ENCODE measurements at regions not wholly inside any gene's neighbourhood (a gene's known extent, or its start where the extent isn't known, plus 50 kb on each side); places are given as distances from the start of the nearest gene placed in this dataset.
A peak's percentile ranks its signal among the peaks of the same experiment; 100 is the strongest.
"Not testable (repeated sequence)": the region's sequence is repeated elsewhere in the genome, so short reads cannot be mapped to it uniquely, and the experiment has no call there.

DNA sequence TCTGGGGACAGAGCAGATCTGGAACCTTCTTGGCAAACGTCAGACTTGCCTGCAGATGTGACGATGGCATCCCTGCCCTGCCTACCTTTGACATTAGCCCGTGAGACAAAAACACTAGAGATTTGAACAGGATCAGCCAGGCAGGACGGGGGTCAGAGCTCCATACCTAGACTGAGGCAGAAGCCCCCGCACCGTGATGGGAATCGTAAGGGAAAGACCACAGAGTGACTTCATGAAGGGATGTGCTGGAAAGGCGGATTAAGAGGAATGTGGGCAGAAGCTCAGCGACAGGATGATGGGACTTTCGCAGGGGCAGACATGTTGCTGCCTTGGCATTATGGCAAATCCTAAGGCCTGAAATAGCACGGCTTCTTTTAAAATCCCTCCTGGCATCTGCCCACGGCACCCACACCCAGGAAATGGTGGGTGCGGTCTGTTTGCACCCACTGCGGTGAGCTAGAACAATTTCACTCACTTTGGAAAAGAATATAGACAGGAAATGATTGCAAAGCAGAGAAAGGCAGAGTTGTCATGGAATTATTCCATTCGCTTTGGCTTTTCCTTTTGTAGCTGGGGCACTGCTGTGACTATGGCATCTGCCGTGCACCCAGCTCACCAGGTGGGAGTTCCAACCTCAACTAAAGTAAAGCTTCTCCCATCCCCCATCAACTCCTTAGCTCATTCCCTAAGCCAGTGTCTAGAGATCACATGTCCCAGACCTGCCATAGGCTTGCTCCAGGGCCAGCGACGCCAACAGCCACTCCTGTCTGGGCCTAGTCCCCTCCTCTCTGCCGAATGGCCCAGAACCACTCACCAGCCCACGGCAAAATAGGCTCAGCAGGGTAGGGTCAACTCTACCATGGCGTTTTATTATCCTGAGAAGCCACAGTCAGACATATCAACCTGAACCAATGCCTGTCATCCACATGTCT is 112.7 kb upstream of the NPAS2 start:
- H3K9me3 Mint-ChIP-seq = no peaks in the 10 kb centered on the region
- no peak overlapping the region for H3K27ac Mint-ChIP-seq
- H3K4me3 Mint-ChIP-seq = peak overlapping the region; percentile 51
- H3K36me3 Mint-ChIP-seq = no peaks in the 10 kb centered on the region
- H3K4me1 Mint-ChIP-seq = peaks cover 54% of the 10 kb centered on the region
- no peaks in the 10 kb centered on the region for H3K27me3 Mint-ChIP-seq

DNA sequence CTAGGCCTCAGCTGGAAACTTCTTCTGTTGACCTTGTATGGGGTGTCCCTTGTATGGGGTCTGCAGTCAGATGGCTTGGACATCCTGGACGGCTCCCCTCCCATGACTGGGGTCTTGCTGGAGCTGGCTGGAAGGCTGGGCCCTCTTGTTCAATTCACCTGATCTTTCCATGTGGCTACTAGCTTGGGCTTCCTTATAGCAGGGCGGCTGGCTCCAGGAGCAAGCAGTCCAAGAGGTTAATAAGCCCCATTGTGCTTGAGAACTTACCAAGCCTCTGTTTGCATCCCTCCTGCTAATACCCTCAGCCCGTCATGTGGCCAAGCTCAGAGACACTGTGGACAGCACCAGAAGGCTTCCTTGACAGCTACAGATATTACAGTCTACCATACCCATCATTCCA is 111.6 kb upstream of the NPAS2 start:
- Mint-ChIP-seq H3K4me1 (peaks cover 47% of the 10 kb centered on the region), H3K4me3 (no peak overlapping the region), H3K9me3 (no peaks in the 10 kb centered on the region), H3K36me3 (no peaks in the 10 kb centered on the region), H3K27ac (peak overlapping the region; percentile 68), H3K27me3 (no peaks in the 10 kb centered on the region)

DNA sequence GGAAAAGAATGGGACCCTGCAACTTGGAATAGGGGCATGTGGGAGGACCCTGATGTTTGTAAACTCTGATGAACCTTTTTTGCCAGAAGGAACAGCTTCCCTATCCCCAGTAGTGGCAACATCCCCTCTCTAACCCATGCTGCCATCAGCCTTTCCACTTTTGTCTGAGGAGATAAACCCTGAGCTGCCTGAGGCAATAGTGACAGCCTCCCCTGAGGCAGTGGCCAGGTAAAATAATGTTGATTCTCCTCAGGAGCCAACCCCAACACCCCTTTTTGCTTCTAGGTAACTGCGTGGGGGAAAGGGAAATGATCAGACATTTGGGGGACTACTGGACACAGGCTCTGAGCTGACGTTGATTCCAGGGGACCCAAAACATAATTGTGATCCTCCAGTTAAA is 106.8 kb upstream of the NPAS2 start:
- Mint-ChIP-seq H3K36me3 (no peaks in the 10 kb centered on the region), H3K4me1 (peaks cover 5% of the 10 kb centered on the region), H3K4me3 (no peak overlapping the region), H3K27ac (no peak overlapping the region), H3K27me3 (no peaks in the 10 kb centered on the region), H3K9me3 (no peaks in the 10 kb centered on the region)

DNA sequence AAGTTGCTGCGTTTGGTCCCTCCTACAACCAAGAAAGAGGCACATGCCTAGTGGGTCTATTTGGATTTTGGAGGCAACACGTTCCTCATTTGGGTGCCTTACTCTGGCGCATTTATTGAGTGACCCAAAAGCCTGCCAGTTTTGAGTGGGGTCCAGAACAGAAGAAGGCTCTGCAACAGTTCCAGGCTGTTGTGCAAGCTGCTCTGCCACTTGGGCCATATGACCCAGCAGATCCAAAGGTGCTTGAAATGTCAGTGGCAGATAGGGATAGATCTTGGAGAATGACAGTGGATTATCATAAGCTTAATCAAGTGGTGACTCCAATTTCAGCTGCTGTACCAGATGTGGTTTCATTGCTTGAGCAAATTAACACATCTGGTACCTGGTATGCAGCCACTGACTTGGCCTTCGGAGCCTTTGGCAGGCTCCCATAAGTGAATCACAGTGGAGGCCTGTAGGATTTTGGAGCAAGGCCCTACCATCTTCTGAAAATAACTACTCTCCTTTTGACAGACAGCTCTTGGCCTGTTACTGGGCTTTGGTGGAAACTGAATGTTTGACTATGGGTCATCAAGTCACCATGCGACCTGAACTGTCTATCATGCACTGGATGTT is 105.4 kb upstream of the NPAS2 start:
- H3K27ac Mint-ChIP-seq, H3K9me3 Mint-ChIP-seq, H3K4me3 Mint-ChIP-seq, H3K36me3 Mint-ChIP-seq, H3K4me1 Mint-ChIP-seq, H3K27me3 Mint-ChIP-seq: not testable (repeated sequence)

DNA sequence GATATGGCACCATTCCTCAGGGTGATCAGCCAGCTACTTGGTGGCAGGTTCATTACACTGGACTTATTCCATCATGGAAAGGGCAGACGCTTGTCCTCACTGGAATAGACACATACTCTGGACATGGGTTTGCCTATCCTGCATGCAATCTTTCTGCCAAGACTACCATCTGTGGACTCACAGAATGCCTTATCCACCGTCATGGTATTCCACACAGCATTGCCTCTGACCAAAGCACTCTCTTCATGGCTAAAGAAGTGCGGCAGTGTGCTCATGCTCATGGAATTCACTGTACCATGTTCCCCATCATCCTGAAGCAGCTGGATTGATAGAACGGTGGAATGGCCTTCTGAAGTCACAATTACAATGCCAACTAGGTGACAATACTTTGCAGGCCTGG is 104.1 kb upstream of the NPAS2 start:
- H3K27ac Mint-ChIP-seq, H3K4me3 Mint-ChIP-seq, H3K36me3 Mint-ChIP-seq, H3K4me1 Mint-ChIP-seq, H3K27me3 Mint-ChIP-seq, H3K9me3 Mint-ChIP-seq: not testable (repeated sequence)

DNA sequence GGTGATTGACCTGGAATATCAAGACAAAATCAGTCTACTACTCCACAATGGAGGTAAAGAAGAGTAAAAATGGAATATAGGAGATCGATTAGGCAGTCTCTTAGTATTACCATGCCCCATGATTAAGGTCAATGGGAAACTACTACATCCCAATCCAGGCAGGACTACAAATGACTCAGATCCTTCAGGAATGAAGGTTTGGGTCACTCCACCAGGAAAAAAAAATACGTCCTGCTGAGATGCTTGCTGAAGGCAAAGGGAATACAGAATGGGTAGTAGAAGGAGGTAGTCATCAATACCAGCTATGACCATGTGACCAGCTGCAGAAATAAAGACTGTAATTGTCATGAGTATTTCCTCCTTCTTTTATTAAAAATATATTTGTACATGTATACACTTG is 103.4 kb upstream of the NPAS2 start:
- Mint-ChIP-seq H3K27ac (no peak overlapping the region), H3K27me3 (no peaks in the 10 kb centered on the region), H3K36me3 (no peaks in the 10 kb centered on the region), H3K4me3 (no peak overlapping the region), H3K9me3 (no peaks in the 10 kb centered on the region), H3K4me1 (no peaks in the 10 kb centered on the region)

DNA sequence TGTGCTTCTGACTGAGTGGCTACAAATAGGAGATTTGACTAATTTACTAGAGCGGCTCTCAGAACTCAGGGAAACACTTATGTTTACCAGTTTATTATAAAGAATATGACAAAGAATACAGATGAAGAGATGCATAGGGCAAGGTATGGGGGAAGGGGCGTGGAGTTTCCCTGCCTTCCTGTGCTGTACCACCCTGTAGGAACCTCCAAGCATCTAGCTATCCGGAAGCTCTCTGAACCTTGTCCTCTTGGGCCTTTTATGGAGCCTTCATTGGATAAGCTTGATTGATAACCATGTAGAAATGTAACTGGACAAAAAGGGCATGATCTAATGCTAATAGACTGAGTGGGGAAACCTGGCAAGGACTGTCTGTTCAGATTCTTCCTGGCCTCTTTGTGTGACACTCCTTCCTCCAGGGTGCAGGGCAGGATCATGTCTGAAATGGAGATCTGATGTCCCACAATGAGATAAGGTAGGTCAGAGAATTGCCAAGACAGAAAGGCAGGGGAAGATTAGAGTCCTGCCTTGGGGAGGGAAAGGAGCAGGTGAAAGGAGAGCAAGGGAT is 101.8 kb upstream of the NPAS2 start:
- no peaks in the 10 kb centered on the region for H3K9me3 Mint-ChIP-seq
- no peak overlapping the region for H3K4me3 Mint-ChIP-seq
- H3K36me3 Mint-ChIP-seq = no peaks in the 10 kb centered on the region
- no peaks in the 10 kb centered on the region for H3K4me1 Mint-ChIP-seq
- no peak overlapping the region for H3K27ac Mint-ChIP-seq
- no peaks in the 10 kb centered on the region for H3K27me3 Mint-ChIP-seq

DNA sequence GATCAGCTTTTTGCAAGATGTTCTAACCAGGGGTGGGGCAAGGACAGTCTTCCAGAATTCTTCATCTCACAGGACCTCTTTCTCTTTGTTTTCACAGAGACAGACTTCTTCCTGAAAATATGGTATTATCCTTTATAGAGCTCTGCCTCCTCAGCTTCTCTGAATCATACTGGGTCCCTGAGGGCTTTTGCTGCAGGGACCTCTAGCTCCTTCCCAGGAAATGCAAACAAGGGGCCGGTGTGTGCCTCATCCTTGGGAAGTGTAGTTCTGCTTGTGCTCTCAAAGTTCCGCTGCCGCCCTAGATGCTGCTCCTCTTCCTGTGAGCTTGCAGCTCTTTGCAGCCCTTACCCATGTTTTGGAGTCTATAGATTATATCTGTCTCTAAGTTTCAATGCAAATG is 99.5 kb upstream of the NPAS2 start:
- H3K4me3 Mint-ChIP-seq = no peak overlapping the region
- H3K4me1 Mint-ChIP-seq = no peaks in the 10 kb centered on the region
- no peak overlapping the region for H3K27ac Mint-ChIP-seq
- no peaks in the 10 kb centered on the region for H3K9me3 Mint-ChIP-seq
- no peaks in the 10 kb centered on the region for H3K36me3 Mint-ChIP-seq
- no peaks in the 10 kb centered on the region for H3K27me3 Mint-ChIP-seq

DNA sequence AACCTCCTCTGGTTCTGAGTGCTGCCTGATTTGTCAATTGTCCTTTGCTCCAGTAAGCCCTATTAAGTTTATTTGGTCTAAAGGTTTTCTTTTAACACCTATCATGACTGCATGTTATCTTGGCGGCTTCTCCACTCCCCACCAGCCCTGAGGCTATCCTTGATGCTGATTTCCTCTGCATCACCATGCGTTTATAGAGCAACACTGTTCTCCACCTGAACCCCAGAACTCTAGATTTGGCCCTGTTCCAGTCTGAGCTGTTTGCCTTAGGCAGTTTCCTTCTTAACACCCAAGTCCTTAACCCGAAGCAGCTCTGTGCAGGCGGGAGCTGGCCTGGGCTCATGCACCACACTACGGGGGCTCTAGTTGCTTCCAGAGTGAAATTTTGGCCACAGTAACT is 98.2 kb upstream of the NPAS2 start:
- no peaks in the 10 kb centered on the region for H3K36me3 Mint-ChIP-seq
- H3K9me3 Mint-ChIP-seq = no peaks in the 10 kb centered on the region
- H3K27me3 Mint-ChIP-seq = no peaks in the 10 kb centered on the region
- no peak overlapping the region for H3K4me3 Mint-ChIP-seq
- no peaks in the 10 kb centered on the region for H3K4me1 Mint-ChIP-seq
- H3K27ac Mint-ChIP-seq = no peak overlapping the region

DNA sequence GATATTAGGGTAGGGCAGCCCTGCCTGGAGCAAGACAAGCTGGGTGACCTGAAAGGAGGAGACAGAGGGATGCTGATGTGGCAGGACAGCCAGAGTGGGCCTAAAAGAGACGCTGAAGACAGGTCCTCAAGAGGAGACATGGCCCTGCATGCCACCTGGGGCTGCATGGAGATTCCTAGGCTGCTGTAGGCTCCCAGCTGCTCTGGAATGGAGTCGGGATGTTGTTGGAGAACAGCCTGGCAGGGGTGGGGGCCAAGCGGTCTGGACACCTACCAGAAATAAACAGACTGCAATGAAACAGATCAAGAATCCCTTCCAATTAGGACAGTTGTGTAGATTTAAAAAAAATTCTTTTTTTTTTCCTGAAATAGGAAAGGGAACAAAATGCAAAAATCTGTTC is 97.8 kb upstream of the NPAS2 start:
- no peaks in the 10 kb centered on the region for H3K9me3 Mint-ChIP-seq
- H3K4me3 Mint-ChIP-seq = no peak overlapping the region
- H3K4me1 Mint-ChIP-seq = no peaks in the 10 kb centered on the region
- H3K27me3 Mint-ChIP-seq = no peaks in the 10 kb centered on the region
- H3K27ac Mint-ChIP-seq = no peak overlapping the region
- H3K36me3 Mint-ChIP-seq = no peaks in the 10 kb centered on the region

DNA sequence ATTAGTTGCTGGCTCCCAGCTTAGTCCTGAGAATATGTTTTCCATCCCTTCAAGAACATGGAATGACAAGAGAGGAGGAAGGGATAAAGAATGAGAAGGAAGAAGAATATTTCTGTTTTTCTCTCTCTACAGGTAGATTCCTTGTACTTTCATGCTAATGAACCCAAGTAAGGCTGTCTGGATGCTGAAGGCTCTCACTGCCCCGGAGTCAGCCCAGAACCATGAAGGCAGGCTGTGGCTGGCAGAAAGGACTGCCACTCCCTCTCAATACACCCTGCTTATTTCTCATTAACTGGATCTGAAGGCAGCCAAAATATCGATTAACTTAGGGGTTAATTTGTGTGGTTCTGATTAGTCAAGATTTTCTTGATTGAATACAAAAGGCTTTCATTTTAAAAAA is 93.1 kb upstream of the NPAS2 start:
- Mint-ChIP-seq H3K27ac (no peak overlapping the region), H3K27me3 (no peaks in the 10 kb centered on the region), H3K4me1 (no peaks in the 10 kb centered on the region), H3K36me3 (peaks cover 2% of the 10 kb centered on the region), H3K9me3 (peaks cover 5% of the 10 kb centered on the region), H3K4me3 (no peak overlapping the region)

DNA sequence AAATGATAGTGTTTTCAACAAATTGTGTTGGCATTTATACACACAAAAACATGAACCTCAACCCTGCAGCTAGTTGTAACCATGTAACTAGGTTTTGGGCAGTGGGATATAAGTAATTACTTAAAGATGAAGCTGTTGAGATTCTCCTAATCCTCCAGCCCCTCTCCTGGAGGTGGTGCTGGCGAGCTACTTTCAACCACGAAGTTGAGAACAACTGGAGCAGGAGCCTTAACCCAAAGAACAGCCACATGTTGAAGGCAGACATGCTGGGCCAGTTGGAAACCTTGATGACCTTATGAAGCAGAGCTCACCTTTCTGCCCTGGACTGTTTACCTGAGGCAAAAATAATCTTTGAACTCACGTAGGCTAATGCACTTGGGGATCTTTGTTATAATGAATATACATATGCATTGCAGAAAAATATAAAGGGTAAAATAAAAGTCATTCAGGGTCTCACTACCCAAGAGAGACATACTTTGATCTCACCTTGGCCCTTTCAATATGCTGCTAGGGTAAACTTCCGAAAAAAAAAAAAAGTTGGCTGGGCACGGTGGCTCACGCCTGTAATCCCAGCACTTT is 89.6 kb upstream of the NPAS2 start:
- no peak overlapping the region for H3K27ac Mint-ChIP-seq
- peaks cover 2% of the 10 kb centered on the region for H3K36me3 Mint-ChIP-seq
- H3K4me1 Mint-ChIP-seq = no peaks in the 10 kb centered on the region
- no peaks in the 10 kb centered on the region for H3K27me3 Mint-ChIP-seq
- H3K9me3 Mint-ChIP-seq = peaks cover 5% of the 10 kb centered on the region
- no peak overlapping the region for H3K4me3 Mint-ChIP-seq

DNA sequence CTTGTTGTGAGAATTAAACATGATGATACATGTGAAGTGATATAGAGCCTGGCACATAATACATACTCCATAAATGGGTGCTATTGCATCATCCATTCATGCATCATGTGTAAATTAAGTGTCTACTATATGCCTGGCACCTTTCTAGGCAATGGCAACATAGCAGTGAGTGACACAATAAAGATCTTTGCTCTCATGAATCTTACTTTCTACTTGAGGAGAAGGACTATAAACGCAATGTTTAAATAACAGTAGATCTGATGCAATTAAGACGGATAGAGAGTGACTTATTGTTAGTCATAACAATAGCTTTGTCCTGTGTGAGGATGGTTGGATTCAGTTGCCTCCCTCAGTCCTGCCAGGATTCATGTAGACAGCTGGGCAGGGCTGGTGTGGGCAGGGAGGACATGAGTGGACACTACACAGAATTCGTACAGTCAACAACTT is 88.4 kb upstream of the NPAS2 start:
- H3K36me3 Mint-ChIP-seq = peaks cover 2% of the 10 kb centered on the region
- peaks cover 5% of the 10 kb centered on the region for H3K9me3 Mint-ChIP-seq
- H3K27ac Mint-ChIP-seq = no peak overlapping the region
- no peaks in the 10 kb centered on the region for H3K27me3 Mint-ChIP-seq
- H3K4me3 Mint-ChIP-seq = no peak overlapping the region
- no peaks in the 10 kb centered on the region for H3K4me1 Mint-ChIP-seq

DNA sequence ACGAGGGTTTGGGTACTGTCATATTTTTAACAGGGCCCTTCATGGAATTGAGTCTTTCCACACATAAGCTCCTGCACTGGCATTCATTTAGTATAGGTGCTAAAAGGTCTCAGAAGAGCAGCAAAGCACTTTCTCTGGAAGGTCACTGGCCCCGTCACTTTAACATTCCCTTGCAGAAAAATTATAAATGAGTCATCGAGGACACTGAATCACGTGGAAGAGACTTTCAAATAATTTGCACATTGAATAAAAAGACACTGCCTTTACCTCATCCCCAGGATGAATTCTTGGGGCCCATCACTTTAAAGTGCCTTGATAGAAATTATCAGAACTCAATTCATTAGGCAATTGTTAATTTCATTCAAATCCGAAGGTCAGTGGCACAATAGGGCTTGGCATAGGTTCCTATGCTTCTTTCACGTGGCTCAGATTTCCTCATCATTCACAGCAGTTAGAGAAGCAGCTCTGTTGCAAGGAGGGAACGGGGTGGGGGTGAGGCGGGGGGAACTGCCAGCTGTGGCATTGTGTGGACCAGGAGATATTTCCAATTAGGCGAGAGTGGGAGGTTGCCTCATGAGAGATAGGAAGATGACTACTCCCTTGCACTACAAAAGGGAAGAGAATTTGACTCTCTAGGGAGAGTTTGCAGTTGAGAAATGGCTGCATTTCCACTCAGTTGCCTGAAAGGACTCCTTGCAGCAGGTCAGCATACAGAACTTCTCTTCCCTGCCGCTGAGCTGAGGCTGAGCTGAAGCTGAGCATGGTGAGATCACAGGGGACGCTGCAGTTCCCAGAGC is 86.3 kb upstream of the NPAS2 start:
- H3K36me3 Mint-ChIP-seq = peaks cover 2% of the 10 kb centered on the region
- no peaks in the 10 kb centered on the region for H3K27me3 Mint-ChIP-seq
- no peaks in the 10 kb centered on the region for H3K4me1 Mint-ChIP-seq
- peaks cover 5% of the 10 kb centered on the region for H3K9me3 Mint-ChIP-seq
- H3K27ac Mint-ChIP-seq = no peak overlapping the region
- H3K4me3 Mint-ChIP-seq = no peak overlapping the region

DNA sequence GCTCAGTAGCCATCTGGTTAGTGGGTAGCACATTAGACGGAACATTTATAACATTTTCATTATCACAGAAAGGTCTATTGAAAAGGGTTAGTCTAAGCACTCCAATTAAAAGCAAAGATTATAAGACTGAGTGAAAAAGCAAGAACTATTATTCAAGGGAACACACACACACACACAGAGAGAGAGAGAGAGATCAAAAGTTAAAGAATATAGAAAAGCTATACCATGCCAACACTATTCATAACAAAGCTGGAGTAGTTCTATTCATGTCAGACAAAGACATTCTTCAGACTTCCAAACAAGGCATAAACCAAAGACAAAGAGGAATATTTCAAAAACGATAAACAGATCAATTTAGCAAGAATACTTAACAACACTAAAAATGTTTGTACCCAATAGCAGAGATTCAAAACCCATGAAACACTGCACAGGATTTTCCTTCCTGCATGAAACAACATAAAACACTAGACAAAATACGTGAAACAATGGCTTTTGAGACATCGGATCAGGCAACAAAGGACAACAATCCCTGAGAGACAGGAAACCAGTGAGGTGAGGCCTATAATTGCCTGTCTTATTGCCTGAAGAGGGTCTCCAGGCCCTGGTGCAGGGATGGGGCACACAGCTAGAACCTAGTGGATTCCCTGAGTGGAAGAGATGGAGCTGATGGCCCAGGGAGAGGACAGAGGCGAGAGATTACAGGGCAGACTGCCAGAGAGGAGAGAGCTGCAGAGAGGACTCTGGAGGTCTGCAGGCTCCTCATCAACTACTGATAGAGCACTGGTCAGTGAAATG is 83.6 kb upstream of the NPAS2 start:
- no peaks in the 10 kb centered on the region for H3K36me3 Mint-ChIP-seq
- no peak overlapping the region for H3K27ac Mint-ChIP-seq
- no peak overlapping the region for H3K4me3 Mint-ChIP-seq
- no peaks in the 10 kb centered on the region for H3K27me3 Mint-ChIP-seq
- H3K9me3 Mint-ChIP-seq = no peaks in the 10 kb centered on the region
- no peaks in the 10 kb centered on the region for H3K4me1 Mint-ChIP-seq

Measured in activated naive CD4-positive, alpha-beta T cell treated with anti-CD3 and anti-CD28 coated beads, Interleukin-2, amount 50 U/mL, for 24 hours (primary cell).